ENCODE measurements at regions not wholly inside any gene's neighbourhood (a gene's known extent, or its start where the extent isn't known, plus 50 kb on each side); places are given as distances from the start of the nearest gene placed in this dataset.

DNA sequence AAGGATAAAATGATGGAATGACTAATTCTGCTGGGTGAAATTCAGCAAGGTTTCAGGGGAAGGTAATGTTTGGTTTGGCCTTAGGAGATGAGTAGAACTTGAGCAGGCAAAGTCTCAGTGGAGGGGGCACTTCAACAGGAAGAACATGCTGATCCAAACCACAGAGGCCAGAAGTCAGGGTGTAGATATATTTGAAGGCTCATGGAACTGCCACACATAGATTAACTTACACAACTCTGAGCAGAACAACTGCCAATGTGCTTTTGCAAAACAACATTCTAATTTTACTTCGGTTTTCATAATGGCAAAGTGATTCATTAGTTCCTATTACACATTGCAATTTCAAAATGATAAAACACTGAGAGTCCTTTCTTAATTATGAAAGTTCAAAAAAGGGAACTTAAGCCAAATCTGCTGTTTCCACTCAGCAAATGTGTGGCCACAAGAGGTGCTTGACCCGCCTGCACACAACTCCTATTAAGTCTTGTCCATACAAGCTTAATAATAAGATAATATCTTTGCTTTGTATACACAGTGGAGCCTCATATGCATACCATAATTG is 284.8 kb downstream of the MREG start:
- Histone ChIP-seq H3K4me3 (ENCODE audit: low read depth, low read length) (no peak overlapping the region), H3K36me3 (ENCODE audit: control insufficient read depth, insufficient read depth, low read length) (no peaks in the 10 kb centered on the region), H3K27me3 (ENCODE audit: control insufficient read depth, insufficient read depth, low read length) (no peaks in the 10 kb centered on the region)
- DNase-seq (ENCODE audit: low read depth) (peak; percentile 88), FAIRE-seq (peak; percentile 86)
- no peak for TF ChIP-seq CTCF (IDR thresholded peaks at IDR 0.05; ENCODE audit: insufficient read depth, low read length, severe bottlenecking)

DNA sequence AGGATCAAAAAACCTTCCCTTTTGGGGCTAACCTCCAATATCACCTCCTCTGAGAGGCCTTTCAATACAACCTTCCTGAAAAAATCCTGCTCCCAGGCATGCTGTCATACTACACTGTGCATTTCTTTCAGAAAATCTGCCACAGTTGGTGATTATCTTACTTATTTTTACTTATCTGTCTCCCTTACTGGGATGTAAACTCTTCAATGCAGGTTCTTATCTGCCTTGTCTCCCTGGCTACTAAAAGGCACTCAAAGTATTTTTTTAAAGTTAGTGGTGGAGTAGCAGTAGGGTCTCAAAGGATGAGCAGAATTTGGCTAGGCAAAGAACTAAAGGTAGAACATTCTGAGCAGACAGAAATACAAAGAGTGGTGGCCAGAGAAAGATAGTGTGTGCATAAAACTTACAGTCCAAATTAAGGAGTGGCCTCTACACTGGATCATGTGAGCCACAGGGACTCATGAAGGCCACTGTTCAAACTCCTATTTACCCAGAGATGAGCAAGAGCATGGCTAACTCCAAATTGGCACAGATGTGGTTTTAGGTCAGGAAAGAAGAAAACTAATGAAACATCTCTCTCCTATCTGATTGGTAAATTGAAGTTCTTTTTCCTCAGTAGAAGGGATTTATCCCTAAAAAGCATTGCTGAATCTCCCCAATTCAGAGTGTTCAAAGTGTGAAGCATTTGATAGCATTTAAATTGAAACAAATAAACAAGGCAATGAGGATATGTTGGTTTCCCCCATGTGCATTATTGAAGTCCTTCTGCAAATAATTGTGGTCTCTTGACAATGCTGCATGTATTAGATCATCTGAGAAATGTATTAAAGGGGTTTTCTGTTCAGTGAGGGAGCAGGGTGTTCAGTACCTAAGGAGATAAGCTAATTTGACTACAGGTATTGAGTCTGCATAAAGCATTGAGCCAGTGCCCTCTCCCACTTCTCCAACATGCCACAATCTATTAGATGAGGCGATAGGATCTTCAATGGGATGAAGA is 285.5 kb downstream of the MREG start:
- H3K4me3 ChIP-seq (ENCODE audit: low read depth, low read length): no peak overlapping the region
- H3K36me3 ChIP-seq (ENCODE audit: control insufficient read depth, insufficient read depth, low read length): no peaks in the 10 kb centered on the region
- no peak for TF ChIP-seq CTCF (IDR thresholded peaks at IDR 0.05; ENCODE audit: insufficient read depth, low read length, severe bottlenecking)
- no peaks in the 10 kb centered on the region for H3K27me3 ChIP-seq (ENCODE audit: control insufficient read depth, insufficient read depth, low read length)
- DNase-seq (ENCODE audit: low read depth): peak; percentile 30
- no peak for FAIRE-seq

- H3K27me3 ChIP-seq (ENCODE audit: control insufficient read depth, insufficient read depth, low read length): no peaks in the 10 kb centered on the region
- DNase-seq (ENCODE audit: low read depth): no peak
- TF ChIP-seq CTCF (IDR thresholded peaks at IDR 0.05; ENCODE audit: insufficient read depth, low read length, severe bottlenecking): no peak
- FAIRE-seq: no peak
- H3K4me3 ChIP-seq (ENCODE audit: low read depth, low read length): no peak overlapping the region
- H3K36me3 ChIP-seq (ENCODE audit: control insufficient read depth, insufficient read depth, low read length): no peaks in the 10 kb centered on the region
These were observed 287.3 kb downstream of the MREG start for GRCh38 chr2:215726070-215726469.

GRCh38 chr2:215724146-215724545 is 288.3 kb upstream of the FN1 start:
- Histone ChIP-seq H3K27me3 (ENCODE audit: control insufficient read depth, insufficient read depth, low read length) (no peaks in the 10 kb centered on the region), H3K4me3 (ENCODE audit: low read depth, low read length) (no peak overlapping the region), H3K36me3 (ENCODE audit: control insufficient read depth, insufficient read depth, low read length) (no peaks in the 10 kb centered on the region)
- TF ChIP-seq CTCF (IDR thresholded peaks at IDR 0.05; ENCODE audit: insufficient read depth, low read length, severe bottlenecking): no peak
- DNase-seq (ENCODE audit: low read depth) (no peak), FAIRE-seq (no peak)

DNA sequence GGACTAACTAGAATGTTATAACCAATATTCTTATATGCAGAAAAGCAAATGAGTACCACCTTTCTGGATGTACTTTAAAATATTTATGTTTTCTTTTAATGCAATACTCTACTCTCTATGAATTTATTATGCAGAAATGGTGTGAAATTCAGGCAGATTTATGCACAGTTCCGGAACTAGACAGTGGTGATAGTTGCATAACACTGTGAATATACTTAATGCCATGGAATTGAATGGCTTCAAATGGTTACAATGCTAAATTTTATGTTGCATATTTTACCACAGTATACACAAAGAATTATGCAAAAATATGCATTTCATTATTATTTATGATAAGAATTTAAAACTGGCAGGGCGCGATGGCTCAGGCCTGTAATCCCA is 287.8 kb upstream of the FN1 start:
- H3K4me3 ChIP-seq (ENCODE audit: low read depth, low read length): no peak overlapping the region
- H3K27me3 ChIP-seq (ENCODE audit: control insufficient read depth, insufficient read depth, low read length): no peaks in the 10 kb centered on the region
- DNase-seq (ENCODE audit: low read depth) (no peak), FAIRE-seq (no peak)
- H3K36me3 ChIP-seq (ENCODE audit: control insufficient read depth, insufficient read depth, low read length): no peaks in the 10 kb centered on the region
- no peak for TF ChIP-seq CTCF (IDR thresholded peaks at IDR 0.05; ENCODE audit: insufficient read depth, low read length, severe bottlenecking)
